ENCODE measurements at regions not wholly inside any gene's neighbourhood (a gene's known extent, or its start where the extent isn't known, plus 50 kb on each side); places are given as distances from the start of the nearest gene placed in this dataset.

GRCh38 chr4:120977435-120977997 lies 55.0 kb upstream of the PRDM5 start:
- H3K4me3 ChIP-seq (ENCODE audit: low read depth, low read length): no peak overlapping the region
- peak; percentile 38 for DNase-seq (ENCODE audit: low read depth)
- peak; percentile 79 for TF ChIP-seq CTCF (conservative IDR thresholded peaks at IDR 0.05; ENCODE audit: low read depth, low read length)

- H3K4me3 ChIP-seq (ENCODE audit: low read depth, low read length): no peak overlapping the region
- no peak for DNase-seq (ENCODE audit: low read depth)
- no peak for TF ChIP-seq CTCF (conservative IDR thresholded peaks at IDR 0.05; ENCODE audit: low read depth, low read length)
Observed at GRCh38 chr4:120973207-120973606, 50.7 kb upstream of the PRDM5 start.

Measured in epithelial cell of proximal tubule (primary cell).